HCT116 (cell line): ENCODE measurements at regions not wholly inside any gene's neighbourhood (a gene's known extent, or its start where the extent isn't known, plus 50 kb on each side); places are given as distances from the start of the nearest gene placed in this dataset.

ENCODE experiments used
- EGR1 ChIP-seq: IDR thresholded peaks from 2 replicates; pipeline ENCODE4 v1.6.1; 2012; ENCODE audit warnings: low read depth
- ELF1 ChIP-seq: IDR thresholded peaks from 2 replicates; pipeline ENCODE4 v1.6.1; 2012; ENCODE audit warnings: low read depth, borderline replicate concordance
- EZH2 ChIP-seq: fragments of 200-600 bp; sonication (generic); IDR thresholded peaks from 2 replicates; pipeline ENCODE4 v1.6.1; 2017; ENCODE audit warnings: antibody characterized with exemption, mixed run types
- EZH2phosphoT487 ChIP-seq: fragments of 200-600 bp; IDR thresholded peaks from 2 replicates; pipeline ENCODE4 v1.6.1; 2018; ENCODE audit warnings: antibody characterized with exemption, borderline replicate concordance
- JUND ChIP-seq: IDR thresholded peaks from 2 replicates; pipeline ENCODE4 v1.6.1; 2012
- POLR2A ChIP-seq: IDR thresholded peaks from 2 replicates; pipeline ENCODE4 v1.7.0; 2011; ENCODE audit warnings: borderline replicate concordance; ENCODE audit not compliant: insufficient read depth, insufficient read length; ENCODE audit errors: extremely low read depth
- POLR2AphosphoS5 ChIP-seq: IDR thresholded peaks from 2 replicates; pipeline ENCODE4 v1.6.1; 2011; ENCODE audit warnings: mild to moderate bottlenecking, low read depth, low read length, moderate library complexity
- RAD21 ChIP-seq: IDR thresholded peaks from 2 replicates; pipeline ENCODE4 v1.6.1; 2012; ENCODE audit warnings: low read depth, mild to moderate bottlenecking
- SIN3A ChIP-seq: IDR thresholded peaks from 2 replicates; pipeline ENCODE4 v1.6.1; 2012; ENCODE audit warnings: low read depth
- ZNF274 ChIP-seq: fragments of 200-500 bp; sonication (Bioruptor generic); IDR thresholded peaks from 2 replicates; pipeline ENCODE4 v1.6.1; 2014; ENCODE audit warnings: mild to moderate bottlenecking, low read depth, low read length, inconsistent platforms
- TF ChIP-seq, protein P1 (sequence below), 3 experiments: fragments of 200-600 bp in 1 of 3; sonication (generic) in 1 of 3; IDR thresholded peaks in 2 of 3; conservative IDR thresholded peaks in 1 of 3; 2 replicates each; pipeline ENCODE4 v1.5.1; 2012 to 2017; ENCODE audit warnings: low read depth in 2 of 3, low read length in 2 of 3, antibody characterized with exemption in 1 of 3, borderline replicate concordance in 1 of 3, control low read depth in 1 of 3, mild to moderate bottlenecking in 1 of 3, mixed read lengths in 1 of 3, mixed run types in 1 of 3, moderate library complexity in 1 of 3; ENCODE audit not compliant: insufficient read depth in 1 of 3
- TF ChIP-seq, protein P2 (sequence below): IDR thresholded peaks from 2 replicates; pipeline ENCODE4 v1.6.1; 2012; ENCODE audit warnings: low read depth

DNA sequence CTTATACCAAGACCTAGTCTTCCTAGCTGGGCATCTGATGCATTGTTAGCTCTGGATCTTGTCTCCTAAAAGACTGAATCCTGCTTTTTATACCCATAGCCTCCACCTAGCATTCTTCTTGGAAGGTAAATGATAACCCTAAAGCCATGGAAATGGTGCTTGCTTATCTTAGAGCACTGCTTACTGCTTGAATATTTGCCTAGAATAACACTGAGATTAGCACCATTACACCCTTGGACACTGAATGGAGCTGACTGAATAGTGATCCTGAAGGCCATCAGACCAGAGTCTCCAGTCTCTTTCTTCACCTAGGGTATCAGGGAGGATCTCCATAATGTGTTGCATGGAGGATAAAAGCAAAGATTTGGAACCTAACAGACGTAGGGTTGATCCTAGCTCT is 50.3 kb upstream of the UGP2 start:
- TF ChIP-seq JUND (no peak), EZH2phosphoT487 (no peak), POLR2A (no peak), ELF1 (no peak), ZNF274 (no peak), RAD21 (no peak), EZH2 (no peak), POLR2AphosphoS5 (no peak), EGR1 (no peak), SIN3A (no peak)
- TF ChIP-seq, protein P1, sequence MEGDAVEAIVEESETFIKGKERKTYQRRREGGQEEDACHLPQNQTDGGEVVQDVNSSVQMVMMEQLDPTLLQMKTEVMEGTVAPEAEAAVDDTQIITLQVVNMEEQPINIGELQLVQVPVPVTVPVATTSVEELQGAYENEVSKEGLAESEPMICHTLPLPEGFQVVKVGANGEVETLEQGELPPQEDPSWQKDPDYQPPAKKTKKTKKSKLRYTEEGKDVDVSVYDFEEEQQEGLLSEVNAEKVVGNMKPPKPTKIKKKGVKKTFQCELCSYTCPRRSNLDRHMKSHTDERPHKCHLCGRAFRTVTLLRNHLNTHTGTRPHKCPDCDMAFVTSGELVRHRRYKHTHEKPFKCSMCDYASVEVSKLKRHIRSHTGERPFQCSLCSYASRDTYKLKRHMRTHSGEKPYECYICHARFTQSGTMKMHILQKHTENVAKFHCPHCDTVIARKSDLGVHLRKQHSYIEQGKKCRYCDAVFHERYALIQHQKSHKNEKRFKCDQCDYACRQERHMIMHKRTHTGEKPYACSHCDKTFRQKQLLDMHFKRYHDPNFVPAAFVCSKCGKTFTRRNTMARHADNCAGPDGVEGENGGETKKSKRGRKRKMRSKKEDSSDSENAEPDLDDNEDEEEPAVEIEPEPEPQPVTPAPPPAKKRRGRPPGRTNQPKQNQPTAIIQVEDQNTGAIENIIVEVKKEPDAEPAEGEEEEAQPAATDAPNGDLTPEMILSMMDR (IDR thresholded peaks at IDR 0.05 in 2 of 3, conservative IDR thresholded peaks at IDR 0.05 in 1 of 3; ENCODE audit: borderline replicate concordance in 1 of 3, insufficient read depth in 1 of 3, low read depth in 2 of 3, low read length in 2 of 3) = no peak
- TF ChIP-seq, protein P2, sequence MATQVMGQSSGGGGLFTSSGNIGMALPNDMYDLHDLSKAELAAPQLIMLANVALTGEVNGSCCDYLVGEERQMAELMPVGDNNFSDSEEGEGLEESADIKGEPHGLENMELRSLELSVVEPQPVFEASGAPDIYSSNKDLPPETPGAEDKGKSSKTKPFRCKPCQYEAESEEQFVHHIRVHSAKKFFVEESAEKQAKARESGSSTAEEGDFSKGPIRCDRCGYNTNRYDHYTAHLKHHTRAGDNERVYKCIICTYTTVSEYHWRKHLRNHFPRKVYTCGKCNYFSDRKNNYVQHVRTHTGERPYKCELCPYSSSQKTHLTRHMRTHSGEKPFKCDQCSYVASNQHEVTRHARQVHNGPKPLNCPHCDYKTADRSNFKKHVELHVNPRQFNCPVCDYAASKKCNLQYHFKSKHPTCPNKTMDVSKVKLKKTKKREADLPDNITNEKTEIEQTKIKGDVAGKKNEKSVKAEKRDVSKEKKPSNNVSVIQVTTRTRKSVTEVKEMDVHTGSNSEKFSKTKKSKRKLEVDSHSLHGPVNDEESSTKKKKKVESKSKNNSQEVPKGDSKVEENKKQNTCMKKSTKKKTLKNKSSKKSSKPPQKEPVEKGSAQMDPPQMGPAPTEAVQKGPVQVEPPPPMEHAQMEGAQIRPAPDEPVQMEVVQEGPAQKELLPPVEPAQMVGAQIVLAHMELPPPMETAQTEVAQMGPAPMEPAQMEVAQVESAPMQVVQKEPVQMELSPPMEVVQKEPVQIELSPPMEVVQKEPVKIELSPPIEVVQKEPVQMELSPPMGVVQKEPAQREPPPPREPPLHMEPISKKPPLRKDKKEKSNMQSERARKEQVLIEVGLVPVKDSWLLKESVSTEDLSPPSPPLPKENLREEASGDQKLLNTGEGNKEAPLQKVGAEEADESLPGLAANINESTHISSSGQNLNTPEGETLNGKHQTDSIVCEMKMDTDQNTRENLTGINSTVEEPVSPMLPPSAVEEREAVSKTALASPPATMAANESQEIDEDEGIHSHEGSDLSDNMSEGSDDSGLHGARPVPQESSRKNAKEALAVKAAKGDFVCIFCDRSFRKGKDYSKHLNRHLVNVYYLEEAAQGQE = no peak
